Activated CD8-positive, alpha-beta T cell treated with anti-CD3 and anti-CD28 coated beads for 36 hours (primary cell): ENCODE measurements at regions not wholly inside any gene's neighbourhood (a gene's known extent, or its start where the extent isn't known, plus 50 kb on each side); places are given as distances from the start of the nearest gene placed in this dataset.
"Not testable (repeated sequence)": the region's sequence is repeated elsewhere in the genome, so short reads cannot be mapped to it uniquely, and the experiment has no call there.

Experiments
- ATAC-seq: fragments of 200-7000 bp; cut with Tn5 transposase; one replicate; pipeline ENCODE4 v1.10.0; 2021; ENCODE audit warnings: mild to moderate bottlenecking, moderate library complexity
- CTCF ChIA-PET: fragments of 350-600 bp; sonication (Branson Sonifier 250); formaldehyde crosslinking; loops from one replicate; lab custom pipeline; 2021; ENCODE audit warnings: antibody characterized with exemption; lab: Charles Lee
- POLR2A ChIA-PET: fragments of 350-600 bp; sonication (Branson Sonifier 250); formaldehyde crosslinking; loops from one replicate; lab custom pipeline; 2021; ENCODE audit warnings: antibody characterized with exemption; lab: Charles Lee
- DNase-seq: peaks from one replicate; pipeline ENCODE4 v3.0.0-alpha.2; 2020
- H3K27ac Mint-ChIP-seq: one replicate; pipeline ENCODE4 v1.8.0; 2021; ENCODE audit warnings: mild to moderate bottlenecking, mixed read lengths
- H3K27me3 Mint-ChIP-seq: one replicate; pipeline ENCODE4 v1.8.0; 2021; ENCODE audit warnings: mixed read lengths
- H3K36me3 Mint-ChIP-seq: one replicate; pipeline ENCODE4 v1.8.0; 2021; ENCODE audit warnings: low read depth, mixed read lengths
- H3K4me1 Mint-ChIP-seq: one replicate; pipeline ENCODE4 v1.8.0; 2021; ENCODE audit warnings: low read depth, mixed read lengths
- H3K4me3 Mint-ChIP-seq: one replicate; pipeline ENCODE4 v1.8.0; 2021; ENCODE audit warnings: mild to moderate bottlenecking, moderate library complexity, mixed read lengths
- H3K9me3 Mint-ChIP-seq: one replicate; pipeline ENCODE4 v1.8.0; 2021; ENCODE audit warnings: mixed read lengths
- CTCF ChIP-seq: fragments of 200-600 bp; IDR thresholded peaks from one replicate; pipeline ENCODE4 v1.8.0; 2022; ENCODE audit warnings: antibody characterized with exemption, mild to moderate bottlenecking
- intact Hi-C: fragments of 100-400 bp; cut with micrococcal nuclease; formaldehyde crosslinking; loops from one replicate; pipeline ENCODE4 v1.10.0; 2022

DNA sequence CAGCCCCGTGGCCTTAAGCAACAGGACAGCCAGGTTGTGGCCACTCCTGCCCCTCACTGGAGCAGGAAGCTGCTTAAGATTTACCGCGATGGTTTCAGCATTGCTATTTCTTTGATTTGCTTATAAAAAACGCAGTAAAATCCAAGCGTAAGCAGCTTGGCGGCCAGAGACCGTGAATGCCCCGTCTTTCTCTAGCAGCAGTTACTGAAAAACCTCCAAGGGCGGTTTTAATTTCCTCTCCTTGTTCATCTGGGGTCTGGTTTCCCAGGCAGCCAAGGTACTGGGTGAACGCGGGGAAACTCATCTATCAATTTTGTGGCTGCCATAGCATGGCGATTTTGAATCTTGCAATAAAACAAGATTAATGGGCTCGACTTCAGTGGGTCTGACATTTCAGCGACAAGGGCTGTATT, 130.3 kb downstream of the MINAR1 start:
- peaks cover 4% of the 10 kb centered on the region for H3K9me3 Mint-ChIP-seq
- no peak for TF ChIP-seq CTCF
- peaks cover 28% of the 10 kb centered on the region for H3K27me3 Mint-ChIP-seq
- intact Hi-C loops, result no loop called here
- no peaks in the 10 kb centered on the region for H3K4me1 Mint-ChIP-seq
- ChIA-PET CTCF (no interaction called here), POLR2A (no interaction called here)
- H3K27ac Mint-ChIP-seq, result no peak overlapping the region
- no peak overlapping the region for H3K4me3 Mint-ChIP-seq
- DNase-seq, result no peak
- no peaks in the 10 kb centered on the region for H3K36me3 Mint-ChIP-seq
- no peak for ATAC-seq

DNA sequence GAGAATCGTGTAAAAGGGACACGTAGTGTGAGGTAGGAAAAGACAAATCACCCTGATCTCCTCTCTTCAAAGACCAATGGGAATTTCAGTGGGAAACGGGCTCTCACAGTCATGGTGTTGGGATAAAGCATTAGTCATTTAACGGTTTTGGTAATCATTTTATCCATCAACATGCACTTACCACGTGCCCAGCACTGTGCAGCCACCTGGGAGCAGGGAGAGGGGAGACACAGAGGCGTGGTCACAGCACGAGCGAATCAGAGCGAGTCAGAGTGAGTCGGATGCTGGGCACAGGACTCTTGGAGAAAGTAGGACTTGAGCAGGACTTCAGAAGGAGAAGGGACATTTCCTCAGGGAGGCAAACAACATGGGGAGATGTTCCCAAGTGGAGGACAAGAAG, 130.8 kb downstream of the MINAR1 start:
- Mint-ChIP-seq H3K4me3 (no peak overlapping the region), H3K27ac (no peak overlapping the region), H3K36me3 (no peaks in the 10 kb centered on the region), H3K9me3 (peaks cover 4% of the 10 kb centered on the region), H3K4me1 (no peaks in the 10 kb centered on the region), H3K27me3 (peaks cover 28% of the 10 kb centered on the region)
- CTCF ChIA-PET, result interaction anchor here (0.9 to 1.1 kb wide), 3 partner anchors 10 to 223 kb away, joined by 3 to 4 read pairs (median 3); no protein-coding TSS in a partner anchor
- intact Hi-C loops, result no loop called here
- DNase-seq, result no peak
- no peak for ATAC-seq
- POLR2A ChIA-PET, result no interaction called here
- TF ChIP-seq CTCF, result no peak

- ChIA-PET POLR2A (no interaction called here), CTCF (no interaction called here)
- DNase-seq (no peak), ATAC-seq (no peak)
- no peak for TF ChIP-seq CTCF
- Mint-ChIP-seq H3K27me3 (peaks cover 2% of the 10 kb centered on the region), H3K27ac (no peak overlapping the region), H3K36me3 (no peaks in the 10 kb centered on the region), H3K4me3 (no peak overlapping the region), H3K9me3 (no peaks in the 10 kb centered on the region), H3K4me1 (no peaks in the 10 kb centered on the region)
- intact Hi-C loops, result no loop called here
Measured at GRCh38 chr15:79570004-79570403, 137.9 kb downstream of the MINAR1 start.

GRCh38 chr15:79572691-79573404, 140.7 kb downstream of the MINAR1 start:
- H3K36me3 Mint-ChIP-seq, result no peaks in the 10 kb centered on the region
- TF ChIP-seq CTCF, result no peak
- no peak for ATAC-seq
- peaks cover 1% of the 10 kb centered on the region for H3K27me3 Mint-ChIP-seq
- no peaks in the 10 kb centered on the region for H3K4me1 Mint-ChIP-seq
- no peak overlapping the region for H3K4me3 Mint-ChIP-seq
- intact Hi-C loops, result no loop called here
- H3K9me3 Mint-ChIP-seq, result no peaks in the 10 kb centered on the region
- DNase-seq, result no peak
- H3K27ac Mint-ChIP-seq, result no peak overlapping the region
- ChIA-PET POLR2A (no interaction called here), CTCF (no interaction called here)

DNA sequence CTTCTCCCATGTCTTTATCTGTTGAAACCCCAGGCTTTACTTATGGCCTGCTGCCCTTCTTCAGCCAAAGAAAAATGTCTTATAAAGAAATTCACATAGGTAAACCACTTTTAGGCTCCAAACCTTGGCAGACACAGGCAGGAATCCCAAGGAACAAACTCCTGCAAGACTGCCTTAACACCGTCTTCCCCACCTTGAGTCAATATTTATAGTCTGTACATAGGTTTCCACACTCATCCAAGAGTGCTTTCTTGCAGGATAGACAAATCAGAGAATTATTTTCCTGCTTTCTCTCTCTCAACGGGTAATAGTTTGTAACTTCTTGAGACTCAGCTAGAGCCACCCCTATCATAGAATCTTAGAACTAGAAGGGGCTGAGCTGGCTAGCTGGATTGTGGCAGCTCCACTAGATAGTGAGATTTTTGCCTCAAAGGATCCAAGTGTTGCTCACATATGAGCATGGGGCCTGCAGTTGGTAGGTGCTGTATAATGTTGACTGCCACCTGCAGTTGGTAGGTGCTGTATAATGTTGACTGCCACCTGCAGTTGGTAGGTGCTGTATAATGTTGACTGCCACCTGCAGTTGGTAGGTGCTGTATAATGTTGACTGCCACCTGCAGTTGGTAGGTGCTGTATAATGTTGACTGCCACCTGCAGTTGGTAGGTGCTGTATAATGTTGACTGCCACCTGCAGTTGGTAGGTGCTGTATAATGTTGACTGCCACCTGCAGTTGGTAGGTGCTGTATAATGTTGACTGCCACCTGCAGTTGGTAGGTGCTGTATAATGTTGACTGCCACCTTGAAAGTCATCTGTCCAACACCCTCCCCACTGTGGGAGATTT, 142.5 kb downstream of the MINAR1 start:
- POLR2A ChIA-PET, result not testable (repeated sequence)

More for the DNA sequence above, 142.5 kb downstream of the MINAR1 start:
- ATAC-seq, H3K4me1 Mint-ChIP-seq, H3K27ac Mint-ChIP-seq, H3K27me3 Mint-ChIP-seq, H3K4me3 Mint-ChIP-seq, H3K36me3 Mint-ChIP-seq, DNase-seq, H3K9me3 Mint-ChIP-seq, intact Hi-C loops: not testable (repeated sequence)
- CTCF ChIA-PET, result interaction anchor here (1.3 kb wide), 1 partner anchor 235 kb away, joined by 3 read pairs; no protein-coding TSS in a partner anchor
